IPS-NIHi7 (cell line): ENCODE measurements at regions not wholly inside any gene's neighbourhood (a gene's known extent, or its start where the extent isn't known, plus 50 kb on each side); places are given as distances from the start of the nearest gene placed in this dataset.
A peak's percentile ranks its signal among the peaks of the same experiment; 100 is the strongest.

Experiments used
- DNase-seq: peaks from one replicate; pipeline ENCODE4 v3.0.0; 2012; ENCODE audit warnings: mixed read lengths; ENCODE audit errors: extremely low spot score

GRCh38 chr2:64317707-64318475 is 136.1 kb upstream of the LGALSL start:
- DNase-seq, result no peak

GRCh38 chr2:64318476-64318748 is 135.6 kb upstream of the LGALSL start:
- no peak for DNase-seq

- DNase-seq, result no peak
Observed at GRCh38 chr2:64319896-64320295, 134.1 kb upstream of the LGALSL start.

GRCh38 chr2:64322433-64322832 is 131.5 kb upstream of the LGALSL start:
- no peak for DNase-seq

GRCh38 chr2:64323197-64323596 is 130.8 kb upstream of the LGALSL start:
- no peak for DNase-seq

GRCh38 chr2:64324746-64325410 is 129.1 kb upstream of the LGALSL start:
- no peak for DNase-seq

- DNase-seq, result no peak
Observed at GRCh38 chr2:64325477-64325851, 128.5 kb upstream of the LGALSL start.

GRCh38 chr2:64325852-64326577 is 127.9 kb upstream of the LGALSL start:
- DNase-seq, result no peak

GRCh38 chr2:64326578-64327050 is 127.3 kb upstream of the LGALSL start:
- DNase-seq, result no peak

GRCh38 chr2:64327129-64327509 is 126.8 kb upstream of the LGALSL start:
- DNase-seq, result no peak

- peak; percentile 45 for DNase-seq
Observed at GRCh38 chr2:64327510-64328414, 126.2 kb upstream of the LGALSL start.

- no peak for DNase-seq
Observed at GRCh38 chr2:64328415-64328722, 125.6 kb upstream of the LGALSL start.

GRCh38 chr2:64328756-64329155 is 125.2 kb upstream of the LGALSL start:
- no peak for DNase-seq

GRCh38 chr2:64329848-64330247 is 124.1 kb upstream of the LGALSL start:
- DNase-seq, result no peak

- DNase-seq, result peak; percentile 69
Observed at GRCh38 chr2:64330281-64331113, 123.5 kb upstream of the LGALSL start.

- peak; percentile 69 for DNase-seq
Observed at GRCh38 chr2:64331114-64331645, 122.8 kb upstream of the LGALSL start.

- no peak for DNase-seq
Observed at GRCh38 chr2:64331849-64332699, 121.9 kb upstream of the LGALSL start.

GRCh38 chr2:64336171-64336570 is 117.8 kb upstream of the LGALSL start:
- no peak for DNase-seq

GRCh38 chr2:64337314-64337713 is 116.6 kb upstream of the LGALSL start:
- no peak for DNase-seq

GRCh38 chr2:64338108-64338507 is 115.9 kb upstream of the LGALSL start:
- no peak for DNase-seq
